ENCODE measurements at regions not wholly inside any gene's neighbourhood (a gene's known extent, or its start where the extent isn't known, plus 50 kb on each side); places are given as distances from the start of the nearest gene placed in this dataset.

DNA sequence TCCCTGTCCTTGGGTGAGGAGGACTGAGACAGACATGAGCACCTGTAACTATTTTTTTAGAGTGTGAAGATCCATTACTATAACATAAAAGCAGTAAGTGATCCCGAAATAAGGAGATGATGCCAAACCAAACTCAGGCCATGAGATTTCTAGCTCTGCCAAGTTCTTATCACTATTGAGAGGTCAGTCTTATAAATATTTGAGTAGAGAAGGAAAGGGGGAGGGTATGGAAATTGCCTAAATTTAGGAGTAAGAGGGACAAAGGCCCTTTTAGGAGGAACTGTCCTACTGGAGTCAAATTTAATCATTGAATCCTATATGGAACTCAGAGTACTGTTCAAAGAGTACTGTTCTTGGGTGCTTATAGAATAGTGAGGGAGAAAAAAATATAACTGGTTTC is 326.9 kb upstream of the NAALADL2 start:
- TF ChIP-seq, protein P1, sequence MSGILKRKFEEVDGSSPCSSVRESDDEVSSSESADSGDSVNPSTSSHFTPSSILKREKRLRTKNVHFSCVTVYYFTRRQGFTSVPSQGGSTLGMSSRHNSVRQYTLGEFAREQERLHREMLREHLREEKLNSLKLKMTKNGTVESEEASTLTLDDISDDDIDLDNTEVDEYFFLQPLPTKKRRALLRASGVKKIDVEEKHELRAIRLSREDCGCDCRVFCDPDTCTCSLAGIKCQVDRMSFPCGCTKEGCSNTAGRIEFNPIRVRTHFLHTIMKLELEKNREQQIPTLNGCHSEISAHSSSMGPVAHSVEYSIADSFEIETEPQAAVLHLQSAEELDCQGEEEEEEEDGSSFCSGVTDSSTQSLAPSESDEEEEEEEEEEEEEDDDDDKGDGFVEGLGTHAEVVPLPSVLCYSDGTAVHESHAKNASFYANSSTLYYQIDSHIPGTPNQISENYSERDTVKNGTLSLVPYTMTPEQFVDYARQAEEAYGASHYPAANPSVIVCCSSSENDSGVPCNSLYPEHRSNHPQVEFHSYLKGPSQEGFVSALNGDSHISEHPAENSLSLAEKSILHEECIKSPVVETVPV (CRISPR knock-in tag; IDR thresholded peaks at IDR 0.05) = no peak
- TF ChIP-seq GLIS3 (CRISPR knock-in tag; IDR thresholded peaks at IDR 0.05) = no peak
- TF ChIP-seq, protein P2, sequence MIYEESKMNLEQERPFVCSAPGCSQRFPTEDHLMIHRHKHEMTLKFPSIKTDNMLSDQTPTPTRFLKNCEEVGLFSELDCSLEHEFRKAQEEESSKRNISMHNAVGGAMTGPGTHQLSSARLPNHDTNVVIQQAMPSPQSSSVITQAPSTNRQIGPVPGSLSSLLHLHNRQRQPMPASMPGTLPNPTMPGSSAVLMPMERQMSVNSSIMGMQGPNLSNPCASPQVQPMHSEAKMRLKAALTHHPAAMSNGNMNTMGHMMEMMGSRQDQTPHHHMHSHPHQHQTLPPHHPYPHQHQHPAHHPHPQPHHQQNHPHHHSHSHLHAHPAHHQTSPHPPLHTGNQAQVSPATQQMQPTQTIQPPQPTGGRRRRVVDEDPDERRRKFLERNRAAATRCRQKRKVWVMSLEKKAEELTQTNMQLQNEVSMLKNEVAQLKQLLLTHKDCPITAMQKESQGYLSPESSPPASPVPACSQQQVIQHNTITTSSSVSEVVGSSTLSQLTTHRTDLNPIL (CRISPR knock-in tag; IDR thresholded peaks at IDR 0.05; ENCODE audit: low read depth) = no peak
- TF ChIP-seq, protein P3, sequence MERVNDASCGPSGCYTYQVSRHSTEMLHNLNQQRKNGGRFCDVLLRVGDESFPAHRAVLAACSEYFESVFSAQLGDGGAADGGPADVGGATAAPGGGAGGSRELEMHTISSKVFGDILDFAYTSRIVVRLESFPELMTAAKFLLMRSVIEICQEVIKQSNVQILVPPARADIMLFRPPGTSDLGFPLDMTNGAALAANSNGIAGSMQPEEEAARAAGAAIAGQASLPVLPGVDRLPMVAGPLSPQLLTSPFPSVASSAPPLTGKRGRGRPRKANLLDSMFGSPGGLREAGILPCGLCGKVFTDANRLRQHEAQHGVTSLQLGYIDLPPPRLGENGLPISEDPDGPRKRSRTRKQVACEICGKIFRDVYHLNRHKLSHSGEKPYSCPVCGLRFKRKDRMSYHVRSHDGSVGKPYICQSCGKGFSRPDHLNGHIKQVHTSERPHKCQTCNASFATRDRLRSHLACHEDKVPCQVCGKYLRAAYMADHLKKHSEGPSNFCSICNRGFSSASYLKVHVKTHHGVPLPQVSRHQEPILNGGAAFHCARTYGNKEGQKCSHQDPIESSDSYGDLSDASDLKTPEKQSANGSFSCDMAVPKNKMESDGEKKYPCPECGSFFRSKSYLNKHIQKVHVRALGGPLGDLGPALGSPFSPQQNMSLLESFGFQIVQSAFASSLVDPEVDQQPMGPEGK (CRISPR knock-in tag; IDR thresholded peaks at IDR 0.05; ENCODE audit: borderline replicate concordance) = no peak
- TF ChIP-seq ZNF565 (CRISPR knock-in tag; conservative IDR thresholded peaks at IDR 0.05; ENCODE audit: low read depth) = no peak
- TF ChIP-seq, protein P4, sequence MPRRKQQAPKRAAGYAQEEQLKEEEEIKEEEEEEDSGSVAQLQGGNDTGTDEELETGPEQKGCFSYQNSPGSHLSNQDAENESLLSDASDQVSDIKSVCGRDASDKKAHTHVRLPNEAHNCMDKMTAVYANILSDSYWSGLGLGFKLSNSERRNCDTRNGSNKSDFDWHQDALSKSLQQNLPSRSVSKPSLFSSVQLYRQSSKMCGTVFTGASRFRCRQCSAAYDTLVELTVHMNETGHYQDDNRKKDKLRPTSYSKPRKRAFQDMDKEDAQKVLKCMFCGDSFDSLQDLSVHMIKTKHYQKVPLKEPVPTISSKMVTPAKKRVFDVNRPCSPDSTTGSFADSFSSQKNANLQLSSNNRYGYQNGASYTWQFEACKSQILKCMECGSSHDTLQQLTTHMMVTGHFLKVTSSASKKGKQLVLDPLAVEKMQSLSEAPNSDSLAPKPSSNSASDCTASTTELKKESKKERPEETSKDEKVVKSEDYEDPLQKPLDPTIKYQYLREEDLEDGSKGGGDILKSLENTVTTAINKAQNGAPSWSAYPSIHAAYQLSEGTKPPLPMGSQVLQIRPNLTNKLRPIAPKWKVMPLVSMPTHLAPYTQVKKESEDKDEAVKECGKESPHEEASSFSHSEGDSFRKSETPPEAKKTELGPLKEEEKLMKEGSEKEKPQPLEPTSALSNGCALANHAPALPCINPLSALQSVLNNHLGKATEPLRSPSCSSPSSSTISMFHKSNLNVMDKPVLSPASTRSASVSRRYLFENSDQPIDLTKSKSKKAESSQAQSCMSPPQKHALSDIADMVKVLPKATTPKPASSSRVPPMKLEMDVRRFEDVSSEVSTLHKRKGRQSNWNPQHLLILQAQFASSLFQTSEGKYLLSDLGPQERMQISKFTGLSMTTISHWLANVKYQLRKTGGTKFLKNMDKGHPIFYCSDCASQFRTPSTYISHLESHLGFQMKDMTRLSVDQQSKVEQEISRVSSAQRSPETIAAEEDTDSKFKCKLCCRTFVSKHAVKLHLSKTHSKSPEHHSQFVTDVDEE (CRISPR knock-in tag; IDR thresholded peaks at IDR 0.05) = no peak
- TF ChIP-seq ZC3H10 (CRISPR knock-in tag; IDR thresholded peaks at IDR 0.05) = no peak
- TF ChIP-seq CSDC2 (CRISPR knock-in tag; IDR thresholded peaks at IDR 0.05) = no peak
